ENCODE measurements at regions not wholly inside any gene's neighbourhood (a gene's known extent, or its start where the extent isn't known, plus 50 kb on each side); places are given as distances from the start of the nearest gene placed in this dataset.

GRCh38 chr1:3978196-3978989 is 78.3 kb upstream of the C1orf174 start:
- intact Hi-C loops (cut with micrococcal nuclease) = no loop called here
- ChIA-PET POLR2A (no interaction called here), CTCF (interaction anchor here (0.5 kb wide), 1 partner anchor 27 kb away, joined by 3 read pairs; no protein-coding TSS in a partner anchor)
- no peak overlapping the region for H3K27ac ChIP-seq (ENCODE audit: insufficient read depth, low read depth, low read length)
- no peak overlapping the region for H3K4me2 ChIP-seq (ENCODE audit: insufficient read depth, low read length)
- no peaks in the 10 kb centered on the region for H3K36me3 ChIP-seq (ENCODE audit: control insufficient read depth in 2 of 2, extremely low read depth in 1 of 2, insufficient read depth in 2 of 2, low read length in 2 of 2)
- H3K4me3 ChIP-seq (replicated peaks in 1 of 3; ENCODE audit: insufficient read depth in 1 of 3, low read depth in 1 of 3, low read length in 3 of 3) = no peak overlapping the region
- dilution Hi-C loops (cut with MboI; ENCODE audit: extremely low pct_ligation_motif_present, low sequenced_read_pairs) = no loop called here
- no peaks in the 10 kb centered on the region for H3K79me2 ChIP-seq (ENCODE audit: control insufficient read depth, insufficient read depth, low read length)
- FAIRE-seq (no peak), DNase-seq (ENCODE audit: low read depth, low spot score) (no peak)
- peaks cover 7% of the 10 kb centered on the region for H3K9me3 ChIP-seq (replicated peaks; ENCODE audit: control insufficient read depth, insufficient read depth, low read length)
- H3K27me3 ChIP-seq (ENCODE audit: control insufficient read depth in 2 of 2, insufficient read depth in 2 of 2, low read length in 2 of 2) = no peaks in the 10 kb centered on the region
- no peak overlapping the region for H3K9ac ChIP-seq (replicated peaks; ENCODE audit: extremely low read depth, insufficient read depth, low read length)
- no peak overlapping the region for H2AFZ ChIP-seq (ENCODE audit: low read depth, low read length)
- no TSS peak for BruUV-seq (replicated peaks)
- no peaks in the 10 kb centered on the region for H3K9me1 ChIP-seq (replicated peaks; ENCODE audit: control insufficient read depth, extremely low read depth, insufficient read depth, low read length)
- no peaks in the 10 kb centered on the region for H3K4me1 ChIP-seq (ENCODE audit: control insufficient read depth, extremely low read depth, insufficient read depth, low read length)
- no peaks in the 10 kb centered on the region for H4K20me1 ChIP-seq (replicated peaks; ENCODE audit: control insufficient read depth, extremely low read depth, insufficient read depth, low read length)
- TF ChIP-seq EZH2 (IDR thresholded peaks at IDR 0.05; ENCODE audit: borderline replicate concordance, low read depth, low read length, severe bottlenecking) = no peak
- TF ChIP-seq POLR2A (IDR thresholded peaks at IDR 0.05; ENCODE audit: low read depth, low read length) = no peak
- no peak for TF ChIP-seq MYC (IDR thresholded peaks at IDR 0.05; ENCODE audit: low read depth, low read length)
- TF ChIP-seq JUN (IDR thresholded peaks at IDR 0.05; ENCODE audit: borderline replicate concordance, insufficient read depth, insufficient read length, low read depth) = no peak
- TF ChIP-seq POLR2AphosphoS5 (IDR thresholded peaks at IDR 0.05; ENCODE audit: insufficient read depth, low read depth, low read length) = no peak
- no peak for TF ChIP-seq CTCF (IDR thresholded peaks at IDR 0.05; ENCODE audit: extremely low read depth in 1 of 2, insufficient read depth in 1 of 2, low read depth in 1 of 2, low read length in 2 of 2)
- TF ChIP-seq GATA2 (IDR thresholded peaks at IDR 0.05; ENCODE audit: insufficient read depth, insufficient read length, low read depth, low read length) = no peak
- no peak for TF ChIP-seq MAX (IDR thresholded peaks at IDR 0.05; ENCODE audit: insufficient read depth, insufficient read length)
